GM18870 (cell line): ENCODE measurements at regions not wholly inside any gene's neighbourhood (a gene's known extent, or its start where the extent isn't known, plus 50 kb on each side); places are given as distances from the start of the nearest gene placed in this dataset.

ENCODE experiments used
- ATAC-seq: cut with Tn5 transposase; IDR thresholded peaks from one replicate; pipeline ENCODE4 v1.9.1; 2021; ENCODE audit warnings: moderate library complexity; ENCODE audit not compliant: unreplicated experiment

DNA sequence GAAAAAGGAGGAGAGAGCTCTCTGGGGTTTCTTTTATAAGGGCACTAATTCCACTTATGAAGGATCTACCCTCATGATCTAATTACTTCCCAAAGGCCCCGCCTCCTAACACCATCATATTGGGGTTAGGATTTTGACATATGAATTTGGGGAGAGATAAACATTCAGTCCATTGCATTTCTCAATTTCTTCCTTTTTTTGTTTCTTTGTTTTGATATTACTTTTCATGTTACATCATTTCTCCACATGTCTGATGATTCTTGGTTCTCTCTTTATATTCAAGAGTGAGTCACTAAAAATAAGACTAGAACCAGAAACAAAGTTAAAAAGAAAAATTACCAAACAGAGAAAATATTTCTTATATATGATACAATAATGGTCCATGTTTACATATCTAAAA lies 63.2 kb upstream of the DUSP10 start:
- no peak for ATAC-seq

- ATAC-seq, result no peak
Observed at GRCh38 chr1:221804303-221804702, 62.4 kb upstream of the DUSP10 start.

GRCh38 chr1:221801773-221802516 lies 60.1 kb upstream of the DUSP10 start:
- no peak for ATAC-seq

DNA sequence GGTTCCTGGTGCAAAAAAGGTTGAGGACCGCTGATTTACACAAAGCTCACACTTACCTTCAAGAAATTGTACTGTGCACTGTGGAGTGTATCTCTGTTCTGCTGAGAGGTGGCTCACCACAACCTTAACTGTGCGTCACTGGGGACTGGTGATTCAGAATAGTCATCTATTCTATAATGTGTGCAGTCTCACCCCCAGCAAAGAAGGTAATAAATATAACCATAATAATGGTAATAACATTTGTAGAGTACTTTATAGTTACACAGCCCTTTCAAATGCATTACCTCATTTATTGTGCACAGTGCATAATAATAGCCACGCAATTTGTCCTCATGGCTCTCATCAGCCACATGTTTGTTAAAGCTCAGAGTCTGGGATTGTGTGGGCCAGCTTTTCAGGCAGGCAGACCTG lies 59.4 kb upstream of the DUSP10 start:
- peak; percentile 41 for ATAC-seq

- peak; percentile 28 for ATAC-seq
Observed at GRCh38 chr1:221800831-221801230, 58.9 kb upstream of the DUSP10 start.

DNA sequence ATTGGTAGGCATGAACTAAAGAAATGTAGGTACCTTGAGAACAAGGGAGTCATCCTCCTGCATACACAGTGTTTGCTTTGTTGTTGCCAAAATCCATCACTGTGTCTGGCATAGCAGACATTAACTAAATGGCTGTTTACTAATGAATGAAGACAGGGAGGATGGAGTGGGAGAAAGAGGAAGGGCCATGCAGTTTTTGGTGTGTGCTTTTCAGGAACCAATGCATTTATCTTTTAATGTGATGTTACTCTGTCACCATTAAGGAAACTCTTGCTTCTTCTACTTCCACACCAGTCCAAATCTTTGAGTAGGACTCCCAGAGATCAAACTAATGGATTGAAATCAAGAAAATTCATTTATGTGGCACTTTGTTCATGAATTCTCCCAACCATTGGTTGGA lies 55.6 kb upstream of the DUSP10 start:
- no peak for ATAC-seq

GRCh38 chr1:221796700-221797099 lies 54.8 kb upstream of the DUSP10 start:
- no peak for ATAC-seq

DNA sequence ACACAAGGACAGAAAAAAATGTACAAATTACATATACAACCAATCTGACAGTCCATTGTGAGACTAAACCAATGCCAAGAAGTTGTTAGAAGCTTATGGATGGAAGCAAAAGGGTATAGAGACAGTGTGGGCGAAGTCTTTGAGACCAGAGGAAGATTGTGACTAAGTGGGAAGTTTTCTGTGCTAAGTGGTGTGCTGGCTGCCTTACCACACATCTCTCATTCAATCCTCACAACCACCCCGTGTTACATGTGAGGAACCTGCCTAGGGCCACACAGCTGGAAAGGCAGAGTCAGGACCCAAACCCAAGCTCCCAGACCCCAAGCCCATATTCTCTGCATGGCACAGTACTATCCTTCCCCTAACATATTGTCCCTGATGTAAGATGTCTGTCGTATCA lies 53.5 kb upstream of the DUSP10 start:
- no peak for ATAC-seq

DNA sequence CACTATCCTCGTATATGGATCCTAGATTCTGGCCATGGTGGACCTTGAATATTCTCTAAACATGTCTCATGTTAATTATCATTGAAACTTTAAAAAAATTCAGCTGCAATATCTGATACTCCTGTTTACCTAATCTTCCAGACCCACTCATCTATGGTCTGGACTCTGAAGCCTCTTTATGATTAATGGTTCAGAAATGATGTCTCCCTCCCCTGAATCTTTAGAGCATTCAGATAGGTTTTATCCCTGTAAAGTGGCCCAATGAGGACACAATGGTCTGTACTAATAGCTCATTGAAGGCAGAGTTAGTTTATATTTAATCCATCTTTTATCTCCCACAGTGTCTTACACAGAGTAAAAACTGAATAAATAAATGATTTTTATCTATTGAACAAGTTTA lies 53.0 kb upstream of the DUSP10 start:
- no peak for ATAC-seq

GRCh38 chr1:221794079-221794670 lies 52.3 kb upstream of the DUSP10 start:
- ATAC-seq, result peak; percentile 78

GRCh38 chr1:221793439-221794078 lies 51.7 kb upstream of the DUSP10 start:
- peak; percentile 72 for ATAC-seq

DNA sequence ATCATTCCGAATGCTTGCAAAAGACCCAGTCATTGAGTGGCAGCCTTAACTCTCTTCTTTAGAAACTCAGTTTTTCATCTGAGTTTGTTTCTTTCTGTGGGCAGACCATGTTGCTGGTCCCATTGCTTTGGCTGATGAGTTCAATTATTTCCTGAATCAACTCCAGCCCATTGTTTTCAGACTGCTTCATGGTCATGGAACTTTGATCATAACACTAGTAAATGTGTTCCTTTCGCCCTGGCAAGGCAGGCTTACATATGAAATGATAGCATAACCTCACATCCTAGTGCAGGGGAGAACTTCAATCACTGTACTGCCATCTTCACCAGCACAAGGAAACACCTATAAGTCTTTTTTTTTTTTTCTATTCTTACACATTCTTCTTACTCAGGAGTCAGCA lies 50.0 kb upstream of the DUSP10 start:
- ATAC-seq, result no peak
